HCT116 (cell line): ENCODE measurements at regions not wholly inside any gene's neighbourhood (a gene's known extent, or its start where the extent isn't known, plus 50 kb on each side); places are given as distances from the start of the nearest gene placed in this dataset.

ENCODE experiments used
- ATAC-seq: fragments of 200-7000 bp; cut with Tn5 transposase; 2 replicates; pipeline ENCODE4 v1.9.1; 2020; ENCODE audit warnings: mild to moderate bottlenecking, moderate library complexity
- BruUV-seq: library from RNA; stranded (reverse); fragments of 400-500 nt; replicated peaks from 2 replicates; lab custom pipeline; 2021; lab: Mats Ljungman, UMichigan
- CTCF ChIA-PET: fragments of 300-600 bp; sonication (Branson Sonifier 250); formaldehyde crosslinking; loops from one replicate; lab custom pipeline; 2021; ENCODE audit warnings: antibody characterized with exemption; lab: Charles Lee
- POLR2A ChIA-PET: fragments of 300-600, 350-600 bp; sonication (Branson Sonifier 250); formaldehyde crosslinking; loops from one replicate; lab custom pipeline; 2021; ENCODE audit warnings: antibody characterized with exemption; lab: Charles Lee
- RAD21 ChIA-PET, 2 experiments: fragments of 300-600 bp; sonication (Branson Sonifier 250); formaldehyde crosslinking; loops; one replicate each; lab custom pipeline; 2023; ENCODE audit warnings: low total read pairs in 2 of 2; ENCODE audit not compliant: uncharacterized antibody in 2 of 2, unreplicated experiment in 2 of 2, low non-redundant PET in 1 of 2; lab: Charles Lee
- DNase-seq: peaks from one replicate; pipeline ENCODE4 v3.0.0-alpha.2; 2010; ENCODE audit warnings: low read depth, low spot score
- H2AFZ ChIP-seq: fragments of 200-600 bp; shearing (Covaris generic), sonication (generic); 2 replicates; pipeline ENCODE4 v1.6.1; 2017; ENCODE audit warnings: low read depth, mixed run types, mixed read lengths, antibody characterized with exemption, low read length; ENCODE audit not compliant: poor library complexity, severe bottlenecking
- H3K27ac ChIP-seq: 2 replicates; pipeline ENCODE4 v1.5.1; 2012; ENCODE audit warnings: low read depth, low read length
- H3K27me3 ChIP-seq: fragments of 200-600 bp; sonication (generic); 2 replicates; pipeline ENCODE4 v1.6.1; 2016; ENCODE audit warnings: mixed run types, low read length, mixed read lengths; ENCODE audit not compliant: insufficient read depth
- H3K36me3 ChIP-seq, 2 experiments: fragments of 200-500 bp in 1 of 2; fragments of 200-600 bp in 1 of 2; sonication (Bioruptor generic) in 1 of 2; sonication (generic) in 1 of 2; 2 replicates each; pipeline versions ENCODE4 v1.5.1 to v1.6.1; 2014 to 2016; ENCODE audit warnings: low read length in 2 of 2, inconsistent platforms in 1 of 2, mixed read lengths in 1 of 2, mixed run types in 1 of 2; ENCODE audit not compliant: insufficient read depth in 2 of 2, control insufficient read depth in 1 of 2
- H3K4me1 ChIP-seq, 2 experiments: fragments of 200-600 bp in 1 of 2; sonication (generic) in 1 of 2; 2 replicates each; pipeline versions ENCODE4 v1.5.1 to v1.6.1; 2012 to 2017; ENCODE audit warnings: low read length in 2 of 2, inconsistent platforms in 1 of 2, mild to moderate bottlenecking in 1 of 2, mixed read lengths in 1 of 2, mixed run types in 1 of 2, moderate library complexity in 1 of 2; ENCODE audit not compliant: insufficient read depth in 2 of 2, control insufficient read depth in 1 of 2
- H3K4me2 ChIP-seq: fragments of 200-600 bp; sonication (generic); 2 replicates; pipeline ENCODE4 v1.6.1; 2017; ENCODE audit warnings: mixed run types, low read length, mixed read lengths
- H3K4me3 ChIP-seq, 2 experiments: fragments of 200-600 bp in 1 of 2; sonication (generic) in 1 of 2; replicated peaks in 1 of 2; 2 replicates each; pipeline ENCODE4 v1.5.1; 2011 to 2016; ENCODE audit warnings: low read length in 2 of 2, control low read depth in 1 of 2, low read depth in 1 of 2, mild to moderate bottlenecking in 1 of 2, mixed read lengths in 1 of 2, mixed run types in 1 of 2
- H3K79me2 ChIP-seq: fragments of 200-600 bp; sonication (generic); 2 replicates; pipeline ENCODE4 v1.6.1; 2017; ENCODE audit warnings: mild to moderate bottlenecking, mixed run types, low read length, moderate library complexity, mixed read lengths; ENCODE audit not compliant: insufficient read depth
- H3K9ac ChIP-seq: fragments of 200-600 bp; sonication (generic); 2 replicates; pipeline ENCODE4 v1.6.1; 2016; ENCODE audit warnings: low read length, mixed read lengths
- H3K9me2 ChIP-seq: fragments of 200-600 bp; sonication (generic), shearing (Covaris generic); 2 replicates; pipeline ENCODE4 v1.6.1; 2017; ENCODE audit warnings: mixed run types, mild to moderate bottlenecking, moderate library complexity; ENCODE audit not compliant: insufficient read depth
- H3K9me3 ChIP-seq, 2 experiments: fragments of 200-500 bp in 1 of 2; fragments of 200-600 bp in 1 of 2; sonication (Bioruptor generic) in 1 of 2; sonication (generic) in 1 of 2; 2 replicates each; pipeline ENCODE4 v1.6.1; 2014 to 2017; ENCODE audit warnings: low read length in 2 of 2, mixed read lengths in 2 of 2, inconsistent platforms in 1 of 2, low read depth in 1 of 2, mild to moderate bottlenecking in 1 of 2, mixed run types in 1 of 2, moderate library complexity in 1 of 2; ENCODE audit not compliant: control insufficient read depth in 1 of 2, insufficient read depth in 1 of 2
- H4K20me1 ChIP-seq: fragments of 200-600 bp; sonication (generic), shearing (Covaris generic); 2 replicates; pipeline ENCODE4 v1.6.1; 2017; ENCODE audit warnings: mixed run types, mild to moderate bottlenecking, moderate library complexity; ENCODE audit not compliant: insufficient read depth
- CBX3 ChIP-seq: IDR thresholded peaks from 2 replicates; pipeline ENCODE4 v1.6.1; 2012; ENCODE audit warnings: low read depth
- EGR1 ChIP-seq: IDR thresholded peaks from 2 replicates; pipeline ENCODE4 v1.6.1; 2012; ENCODE audit warnings: low read depth
- EZH2 ChIP-seq: fragments of 200-600 bp; sonication (generic); IDR thresholded peaks from 2 replicates; pipeline ENCODE4 v1.6.1; 2017; ENCODE audit warnings: antibody characterized with exemption, mixed run types
- EZH2phosphoT487 ChIP-seq: fragments of 200-600 bp; IDR thresholded peaks from 2 replicates; pipeline ENCODE4 v1.6.1; 2018; ENCODE audit warnings: antibody characterized with exemption, borderline replicate concordance
- FOSL1 ChIP-seq: IDR thresholded peaks from 2 replicates; pipeline ENCODE4 v1.6.1; 2012; ENCODE audit warnings: low read depth
- JUND ChIP-seq: IDR thresholded peaks from 2 replicates; pipeline ENCODE4 v1.6.1; 2012
- POLR2A ChIP-seq: IDR thresholded peaks from 2 replicates; pipeline ENCODE4 v1.7.0; 2011; ENCODE audit warnings: borderline replicate concordance; ENCODE audit not compliant: insufficient read depth, insufficient read length; ENCODE audit errors: extremely low read depth
- SRF ChIP-seq: IDR thresholded peaks from 2 replicates; pipeline ENCODE4 v1.6.1; 2012; ENCODE audit warnings: low read depth
- TCF7L2 ChIP-seq: IDR thresholded peaks from 2 replicates; pipeline ENCODE4 v1.7.0; 2011; ENCODE audit warnings: borderline replicate concordance, inconsistent platforms; ENCODE audit not compliant: insufficient read depth, insufficient read length; ENCODE audit errors: extremely low read depth
- YY1 ChIP-seq: IDR thresholded peaks from 2 replicates; pipeline ENCODE4 v1.6.1; 2011; ENCODE audit warnings: low read length, low read depth, moderate library complexity, mild to moderate bottlenecking; ENCODE audit not compliant: insufficient replicate concordance; ENCODE audit errors: extremely low read depth
- intact Hi-C: fragments of 100-400 bp; cut with micrococcal nuclease; formaldehyde crosslinking; loops from 2 replicates; pipeline ENCODE4 v1.10.0; 2022
- TF ChIP-seq, protein P1 (sequence below): IDR thresholded peaks from 2 replicates; pipeline ENCODE4 v1.6.1; 2012
- TF ChIP-seq, protein P2 (sequence below), 3 experiments: fragments of 200-600 bp in 1 of 3; sonication (generic) in 1 of 3; IDR thresholded peaks in 2 of 3; conservative IDR thresholded peaks in 1 of 3; 2 replicates each; pipeline ENCODE4 v1.5.1; 2012 to 2017; ENCODE audit warnings: low read depth in 2 of 3, low read length in 2 of 3, antibody characterized with exemption in 1 of 3, borderline replicate concordance in 1 of 3, control low read depth in 1 of 3, mild to moderate bottlenecking in 1 of 3, mixed read lengths in 1 of 3, mixed run types in 1 of 3, moderate library complexity in 1 of 3; ENCODE audit not compliant: insufficient read depth in 1 of 3

GRCh38 chr7:125085084-125085483 is 155.5 kb upstream of the POT1 start:
- POLR2A ChIA-PET, result no interaction called here
- Histone ChIP-seq H3K27ac (no peak overlapping the region), H3K4me2 (no peak overlapping the region), H3K9ac (no peak overlapping the region), H3K4me3 (no peak overlapping the region), H4K20me1 (no peaks in the 10 kb centered on the region), H3K27me3 (no peaks in the 10 kb centered on the region), H3K9me3 (no peaks in the 10 kb centered on the region), H3K36me3 (no peaks in the 10 kb centered on the region), H3K4me1 (no peaks in the 10 kb centered on the region), H3K79me2 (no peaks in the 10 kb centered on the region), H3K9me2 (no peaks in the 10 kb centered on the region), H2AFZ (no peak overlapping the region)
- DNase-seq, result no peak
- TF ChIP-seq EZH2 (no peak), CBX3 (no peak)
- ATAC-seq, result no peak
- BruUV-seq, result no TSS peak
- intact Hi-C loops, result no loop called here
- RAD21 ChIA-PET, result no interaction called here
- CTCF ChIA-PET, result no interaction called here

GRCh38 chr7:125084196-125084595 is 154.6 kb upstream of the POT1 start:
- no peak overlapping the region for H2AFZ ChIP-seq
- no peaks in the 10 kb centered on the region for H3K9me3 ChIP-seq
- intact Hi-C loops, result no loop called here
- H3K4me2 ChIP-seq, result no peak overlapping the region
- H4K20me1 ChIP-seq, result no peaks in the 10 kb centered on the region
- ChIA-PET CTCF (no interaction called here), RAD21 (no interaction called here), POLR2A (no interaction called here)
- no peaks in the 10 kb centered on the region for H3K27me3 ChIP-seq
- no peaks in the 10 kb centered on the region for H3K36me3 ChIP-seq
- BruUV-seq, result no TSS peak
- H3K9ac ChIP-seq, result no peak overlapping the region
- ATAC-seq (no peak), DNase-seq (no peak)
- H3K79me2 ChIP-seq, result no peaks in the 10 kb centered on the region
- no peaks in the 10 kb centered on the region for H3K9me2 ChIP-seq
- H3K4me1 ChIP-seq, result no peaks in the 10 kb centered on the region
- TF ChIP-seq, protein P1, sequence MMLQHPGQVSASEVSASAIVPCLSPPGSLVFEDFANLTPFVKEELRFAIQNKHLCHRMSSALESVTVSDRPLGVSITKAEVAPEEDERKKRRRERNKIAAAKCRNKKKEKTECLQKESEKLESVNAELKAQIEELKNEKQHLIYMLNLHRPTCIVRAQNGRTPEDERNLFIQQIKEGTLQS, result no peak
- no peak overlapping the region for H3K27ac ChIP-seq
- H3K4me3 ChIP-seq, result no peak overlapping the region

- Histone ChIP-seq H3K4me1 (no peaks in the 10 kb centered on the region), H3K36me3 (no peaks in the 10 kb centered on the region), H3K27me3 (no peaks in the 10 kb centered on the region), H3K27ac (no peak overlapping the region), H3K4me2 (no peak overlapping the region), H3K9me2 (no peaks in the 10 kb centered on the region), H3K79me2 (no peaks in the 10 kb centered on the region), H3K4me3 (no peak overlapping the region), H3K9me3 (no peaks in the 10 kb centered on the region), H2AFZ (no peak overlapping the region), H3K9ac (no peak overlapping the region), H4K20me1 (no peaks in the 10 kb centered on the region)
- ATAC-seq, result no peak
- intact Hi-C loops, result no loop called here
- BruUV-seq, result no TSS peak
- CTCF ChIA-PET, result no interaction called here
- RAD21 ChIA-PET, result no interaction called here
- no peak for DNase-seq
- POLR2A ChIA-PET, result no interaction called here
- TF ChIP-seq, protein P2, sequence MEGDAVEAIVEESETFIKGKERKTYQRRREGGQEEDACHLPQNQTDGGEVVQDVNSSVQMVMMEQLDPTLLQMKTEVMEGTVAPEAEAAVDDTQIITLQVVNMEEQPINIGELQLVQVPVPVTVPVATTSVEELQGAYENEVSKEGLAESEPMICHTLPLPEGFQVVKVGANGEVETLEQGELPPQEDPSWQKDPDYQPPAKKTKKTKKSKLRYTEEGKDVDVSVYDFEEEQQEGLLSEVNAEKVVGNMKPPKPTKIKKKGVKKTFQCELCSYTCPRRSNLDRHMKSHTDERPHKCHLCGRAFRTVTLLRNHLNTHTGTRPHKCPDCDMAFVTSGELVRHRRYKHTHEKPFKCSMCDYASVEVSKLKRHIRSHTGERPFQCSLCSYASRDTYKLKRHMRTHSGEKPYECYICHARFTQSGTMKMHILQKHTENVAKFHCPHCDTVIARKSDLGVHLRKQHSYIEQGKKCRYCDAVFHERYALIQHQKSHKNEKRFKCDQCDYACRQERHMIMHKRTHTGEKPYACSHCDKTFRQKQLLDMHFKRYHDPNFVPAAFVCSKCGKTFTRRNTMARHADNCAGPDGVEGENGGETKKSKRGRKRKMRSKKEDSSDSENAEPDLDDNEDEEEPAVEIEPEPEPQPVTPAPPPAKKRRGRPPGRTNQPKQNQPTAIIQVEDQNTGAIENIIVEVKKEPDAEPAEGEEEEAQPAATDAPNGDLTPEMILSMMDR (IDR thresholded peaks at IDR 0.05 in 2 of 3, conservative IDR thresholded peaks at IDR 0.05 in 1 of 3; ENCODE audit: borderline replicate concordance in 1 of 3, insufficient read depth in 1 of 3, low read depth in 2 of 3, low read length in 2 of 3), result no peak
- TF ChIP-seq EGR1, result no peak
- TF ChIP-seq EZH2phosphoT487, result no peak
- TF ChIP-seq POLR2A, result no peak
- no peak for TF ChIP-seq JUND
- TF ChIP-seq, protein P1, result no peak
- no peak for TF ChIP-seq TCF7L2
- TF ChIP-seq YY1, result no peak
- no peak for TF ChIP-seq SRF
- TF ChIP-seq FOSL1, result no peak
Measured at GRCh38 chr7:125074141-125074540, 144.5 kb upstream of the POT1 start.
